ENCODE measurements at regions not wholly inside any gene's neighbourhood (a gene's known extent, or its start where the extent isn't known, plus 50 kb on each side); places are given as distances from the start of the nearest gene placed in this dataset.
"Not testable (repeated sequence)": the region's sequence is repeated elsewhere in the genome, so short reads cannot be mapped to it uniquely, and the experiment has no call there.

DNA sequence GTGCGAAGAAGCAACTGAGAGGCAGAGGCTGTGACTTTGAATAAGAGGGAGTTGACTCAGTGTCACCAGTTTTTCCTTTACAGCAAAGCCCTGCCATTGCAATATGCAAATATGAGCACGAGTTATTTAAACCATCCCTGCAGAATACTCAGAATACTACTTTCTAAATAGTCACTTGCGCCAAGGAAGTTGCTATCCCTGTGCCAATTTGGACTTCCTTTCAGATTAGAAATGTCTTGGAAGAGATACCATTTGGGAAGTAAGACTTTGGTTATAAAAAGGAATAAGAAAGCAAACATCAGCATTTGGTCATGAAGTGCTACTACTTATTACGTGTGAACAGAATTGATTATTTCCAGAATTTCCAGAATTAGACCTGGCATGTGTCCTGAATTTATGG lies 151.8 kb upstream of the MYT1L start:
- Mint-ChIP-seq H3K36me3 (no peaks in the 10 kb centered on the region), H3K27ac (no peak overlapping the region), H3K4me3 (no peak overlapping the region), H3K4me1 (no peaks in the 10 kb centered on the region), H3K27me3 (peaks cover 0 to 4% (median 0%) of the 10 kb centered on the region in 3 donors), H3K9me3 (peaks cover 0 to 11% (median 2%) of the 10 kb centered on the region in 7 donors)
- no peak for ATAC-seq (ENCODE audit: low read depth in 2 of 2)
- DNase-seq, result no peak

DNA sequence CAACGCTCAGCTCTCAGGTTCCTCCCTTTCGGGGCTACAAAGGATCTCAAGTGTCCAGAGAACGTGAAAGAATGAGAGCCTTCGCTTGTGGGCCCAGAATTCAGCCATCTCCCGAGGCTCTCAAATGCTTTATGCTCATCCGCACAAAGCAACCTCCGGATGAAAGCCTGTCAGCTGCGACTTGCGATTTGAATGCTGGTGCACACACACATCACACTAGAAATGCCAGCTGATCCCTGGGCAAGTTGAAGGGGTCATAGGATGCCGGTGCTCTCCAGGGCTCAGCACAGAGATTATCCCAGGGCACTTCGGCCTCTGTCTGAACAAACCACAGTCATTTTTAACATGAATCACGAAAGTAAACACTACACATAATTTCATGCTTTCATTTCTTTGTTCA lies 141.8 kb upstream of the MYT1L start:
- ATAC-seq (ENCODE audit: low read depth in 2 of 2), result no peak
- Mint-ChIP-seq H3K27me3 (no peaks in the 10 kb centered on the region), H3K4me1 (no peaks in the 10 kb centered on the region), H3K9me3 (peaks cover 0 to 4% (median 0%) of the 10 kb centered on the region in 7 donors), H3K27ac (no peak overlapping the region), H3K36me3 (no peaks in the 10 kb centered on the region), H3K4me3 (no peak overlapping the region)
- no peak for DNase-seq

GRCh38 chr2:2472044-2472443 lies 141.0 kb upstream of the MYT1L start:
- ATAC-seq (ENCODE audit: low read depth in 2 of 2) (no peak), DNase-seq (no peak)
- H3K27ac Mint-ChIP-seq, result no peak overlapping the region

DNA sequence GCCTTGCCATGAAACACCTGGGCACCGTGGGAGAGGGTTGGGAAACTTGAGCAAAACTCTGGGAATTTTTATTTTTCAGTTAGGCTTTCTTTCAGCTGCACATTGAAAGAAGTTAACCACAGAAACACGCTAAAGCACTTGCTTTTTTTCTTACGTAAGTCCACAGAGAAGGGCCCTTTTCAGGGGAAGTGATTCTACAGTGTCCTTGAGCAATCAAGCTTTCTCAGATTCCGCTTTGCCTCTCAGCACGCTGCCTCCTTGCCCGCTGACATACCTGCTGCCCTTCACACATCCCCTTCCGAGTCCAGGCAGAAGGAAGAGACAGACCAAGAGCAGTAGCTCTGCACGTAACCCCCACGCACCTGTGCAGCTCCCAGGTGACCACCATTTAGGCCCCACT lies 135.5 kb upstream of the MYT1L start:
- H3K4me3 Mint-ChIP-seq, result no peak overlapping the region
- H3K9me3 Mint-ChIP-seq, result no peaks in the 10 kb centered on the region
- no peak for ATAC-seq (ENCODE audit: low read depth in 2 of 2)
- H3K4me1 Mint-ChIP-seq, result no peaks in the 10 kb centered on the region
- DNase-seq, result no peak
- H3K27me3 Mint-ChIP-seq, result peaks cover 0 to 15% (median 9%) of the 10 kb centered on the region in 3 donors
- H3K27ac Mint-ChIP-seq, result no peak overlapping the region
- no peaks in the 10 kb centered on the region for H3K36me3 Mint-ChIP-seq

More at GRCh38 chr2:2472044-2472443, 141.0 kb upstream of the MYT1L start:
- Mint-ChIP-seq H3K4me1 (no peaks in the 10 kb centered on the region), H3K36me3 (no peaks in the 10 kb centered on the region), H3K4me3 (no peak overlapping the region), H3K9me3 (peaks cover 0 to 4% (median 0%) of the 10 kb centered on the region in 7 donors), H3K27me3 (no peaks in the 10 kb centered on the region)

DNA sequence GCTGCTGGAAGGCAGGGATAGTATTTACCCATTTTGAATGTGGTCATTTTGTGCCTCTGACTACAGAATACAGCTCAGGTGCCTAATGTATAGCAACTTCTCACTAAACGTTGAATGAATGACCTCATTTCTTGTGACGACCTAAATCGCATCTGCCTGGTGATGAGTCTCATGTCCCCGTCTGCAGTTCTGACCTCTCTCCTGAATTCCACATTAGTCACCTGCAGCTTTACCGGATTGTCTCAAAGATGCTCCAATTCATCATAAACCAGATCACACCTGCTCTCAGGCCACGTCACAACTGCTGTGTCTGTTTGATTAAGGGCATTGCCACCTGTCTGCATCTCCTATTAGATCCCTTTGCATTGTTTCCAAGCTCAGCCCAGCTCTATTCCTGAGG lies 133.6 kb upstream of the MYT1L start:
- Mint-ChIP-seq H3K4me3 (no peak overlapping the region), H3K27me3 (peaks cover 0 to 15% (median 9%) of the 10 kb centered on the region in 3 donors), H3K4me1 (no peaks in the 10 kb centered on the region), H3K27ac (no peak overlapping the region), H3K36me3 (no peaks in the 10 kb centered on the region), H3K9me3 (peaks cover 0 to 8% (median 0%) of the 10 kb centered on the region in 7 donors)
- ATAC-seq (ENCODE audit: low read depth in 2 of 2), result no peak
- no peak for DNase-seq

GRCh38 chr2:2464094-2464493 lies 133.0 kb upstream of the MYT1L start:
- H3K27ac Mint-ChIP-seq, result no peak overlapping the region
- no peak overlapping the region for H3K4me3 Mint-ChIP-seq
- DNase-seq (no peak), ATAC-seq (ENCODE audit: low read depth in 2 of 2) (no peak)
- H3K9me3 Mint-ChIP-seq, result peaks cover 0 to 8% (median 0%) of the 10 kb centered on the region in 7 donors
- peaks cover 0 to 15% (median 9%) of the 10 kb centered on the region in 3 donors for H3K27me3 Mint-ChIP-seq
- H3K4me1 Mint-ChIP-seq, result no peaks in the 10 kb centered on the region
- no peaks in the 10 kb centered on the region for H3K36me3 Mint-ChIP-seq

DNA sequence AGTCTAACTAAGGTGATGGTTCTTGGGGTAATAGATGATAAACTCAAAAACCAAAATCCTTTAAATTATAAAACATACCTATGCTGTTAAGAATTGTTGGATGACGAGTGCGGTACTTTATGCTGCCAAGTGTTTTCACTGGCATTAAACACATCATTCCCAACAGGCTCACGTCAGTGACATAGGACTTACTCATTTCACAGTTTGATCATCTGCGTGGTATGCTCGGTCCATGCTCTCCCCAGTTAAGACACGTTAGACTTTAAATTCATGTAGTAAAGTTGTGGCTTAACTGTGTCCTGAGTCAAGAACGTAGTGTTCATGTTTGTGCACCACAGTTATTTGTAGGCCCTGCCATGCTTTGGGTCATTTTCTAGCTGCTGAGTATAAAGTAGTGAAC lies 125.6 kb upstream of the MYT1L start:
- no peak overlapping the region for H3K27ac Mint-ChIP-seq
- peaks cover 0 to 8% (median 0%) of the 10 kb centered on the region in 7 donors for H3K9me3 Mint-ChIP-seq
- H3K4me1 Mint-ChIP-seq, result no peaks in the 10 kb centered on the region
- no peaks in the 10 kb centered on the region for H3K27me3 Mint-ChIP-seq
- ATAC-seq (ENCODE audit: low read depth in 2 of 2), result no peak
- DNase-seq, result no peak
- no peaks in the 10 kb centered on the region for H3K36me3 Mint-ChIP-seq
- no peak overlapping the region for H3K4me3 Mint-ChIP-seq

- DNase-seq (no peak), ATAC-seq (ENCODE audit: low read depth in 2 of 2) (no peak)
- Mint-ChIP-seq H3K36me3 (no peaks in the 10 kb centered on the region), H3K9me3 (peaks cover 0 to 4% (median 0%) of the 10 kb centered on the region in 7 donors), H3K27ac (no peak overlapping the region), H3K4me1 (no peaks in the 10 kb centered on the region), H3K27me3 (no peaks in the 10 kb centered on the region), H3K4me3 (no peak overlapping the region)
Observed at GRCh38 chr2:2455151-2455550, 124.1 kb upstream of the MYT1L start.

DNA sequence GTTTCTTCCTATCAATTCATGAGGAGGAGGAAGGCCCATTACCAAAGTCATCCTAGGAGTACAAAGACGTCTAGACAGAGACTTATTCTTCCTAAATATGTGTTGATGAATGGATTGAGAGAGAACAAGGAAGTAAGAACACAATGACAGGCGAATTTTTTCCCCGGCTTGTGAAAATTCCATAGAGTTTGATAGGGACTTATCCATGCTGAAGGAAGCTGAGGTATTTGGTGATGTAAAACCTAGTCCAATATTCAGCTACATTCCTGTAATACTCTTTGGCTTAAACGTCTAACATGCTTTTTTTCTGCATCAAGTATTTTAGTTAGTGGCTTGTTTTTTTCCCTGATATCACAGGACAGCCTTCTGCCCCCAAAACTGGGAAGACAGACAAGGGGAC lies 121.9 kb upstream of the MYT1L start:
- no peak overlapping the region for H3K27ac Mint-ChIP-seq
- H3K27me3 Mint-ChIP-seq, result no peaks in the 10 kb centered on the region
- peaks cover 0 to 7% (median 0%) of the 10 kb centered on the region in 7 donors for H3K9me3 Mint-ChIP-seq

DNA sequence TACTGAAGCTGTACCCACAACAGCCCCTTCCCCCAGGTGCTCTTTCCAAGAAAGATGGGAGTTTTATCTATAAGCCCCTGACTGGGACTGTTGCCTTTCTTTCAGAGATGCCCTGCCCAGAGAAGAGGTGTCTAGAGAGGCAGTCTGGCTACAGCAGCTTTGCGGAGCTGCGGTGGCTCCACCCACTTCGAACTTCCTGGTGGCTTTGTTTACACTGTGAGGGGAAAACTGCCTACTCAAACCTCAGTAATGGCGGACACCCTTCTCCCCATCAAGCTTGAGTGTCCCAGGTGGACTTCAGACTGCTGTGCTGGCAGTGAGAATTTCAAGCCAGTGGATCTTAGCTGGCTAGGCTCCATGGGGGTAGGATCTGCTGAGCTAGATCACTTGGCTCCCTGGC lies 120.2 kb upstream of the MYT1L start:
- H3K9me3 Mint-ChIP-seq; H3K4me1 Mint-ChIP-seq; H3K27me3 Mint-ChIP-seq; H3K27ac Mint-ChIP-seq; H3K4me3 Mint-ChIP-seq; ATAC-seq (ENCODE audit: low read depth in 2 of 2); DNase-seq; H3K36me3 Mint-ChIP-seq: not testable (repeated sequence)

More for the DNA sequence above, 121.9 kb upstream of the MYT1L start:
- ATAC-seq (ENCODE audit: low read depth in 2 of 2), result no peak
- H3K36me3 Mint-ChIP-seq, result no peaks in the 10 kb centered on the region
- no peak overlapping the region for H3K4me3 Mint-ChIP-seq
- no peak for DNase-seq
- H3K4me1 Mint-ChIP-seq, result no peaks in the 10 kb centered on the region

DNA sequence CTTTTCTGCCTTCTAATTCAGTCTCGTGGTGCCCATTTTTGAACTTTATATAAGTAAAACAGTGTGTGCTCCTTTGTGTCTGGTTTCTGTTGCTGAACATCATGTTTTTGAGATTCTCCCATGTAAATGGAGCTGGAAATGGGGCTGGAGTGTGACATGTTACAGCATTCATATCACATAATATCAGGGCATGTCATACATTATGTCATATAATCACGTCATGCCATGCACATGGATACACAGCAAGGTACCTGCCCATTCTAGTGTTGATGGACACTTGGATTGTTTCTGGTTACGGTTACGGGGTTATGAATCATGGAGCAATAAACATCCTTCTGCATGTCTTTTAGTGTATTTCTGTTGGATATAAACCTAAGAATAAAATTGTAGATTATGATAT lies 117.1 kb upstream of the MYT1L start:
- no peak overlapping the region for H3K27ac Mint-ChIP-seq
- H3K9me3 Mint-ChIP-seq, result peaks cover 0 to 11% (median 2%) of the 10 kb centered on the region in 7 donors
- no peaks in the 10 kb centered on the region for H3K36me3 Mint-ChIP-seq
- H3K4me3 Mint-ChIP-seq, result no peak overlapping the region
- H3K27me3 Mint-ChIP-seq, result no peaks in the 10 kb centered on the region
- no peak for DNase-seq
- no peak for ATAC-seq (ENCODE audit: low read depth in 2 of 2)
- no peaks in the 10 kb centered on the region for H3K4me1 Mint-ChIP-seq

DNA sequence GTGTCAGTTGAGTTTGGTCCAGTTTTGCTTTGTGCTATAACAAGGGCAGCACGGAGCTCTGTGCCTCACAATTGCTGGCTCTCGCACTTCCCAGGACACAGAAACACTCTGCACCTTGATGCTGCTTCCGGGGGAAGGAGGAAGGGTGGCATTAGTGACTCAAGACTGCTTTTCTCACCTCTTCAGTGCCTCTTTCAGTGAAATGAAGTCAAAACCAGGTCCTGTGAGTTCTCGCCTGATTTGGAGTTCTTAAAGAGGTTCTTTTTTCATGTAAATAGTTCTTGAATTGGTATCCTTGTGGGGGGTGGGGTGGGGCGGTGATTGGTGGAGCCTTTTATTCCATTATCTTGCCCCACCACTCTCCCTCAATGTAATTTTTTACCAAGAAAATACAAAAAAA lies 91.5 kb upstream of the MYT1L start:
- no peak overlapping the region for H3K4me3 Mint-ChIP-seq
- DNase-seq (no peak), ATAC-seq (ENCODE audit: low read depth in 2 of 2) (no peak)
- no peaks in the 10 kb centered on the region for H3K36me3 Mint-ChIP-seq
- peaks cover 0 to 13% (median 5%) of the 10 kb centered on the region in 3 donors for H3K27me3 Mint-ChIP-seq
- no peaks in the 10 kb centered on the region for H3K4me1 Mint-ChIP-seq
- H3K9me3 Mint-ChIP-seq, result peaks cover 0 to 13% (median 0%) of the 10 kb centered on the region in 7 donors
- H3K27ac Mint-ChIP-seq, result no peak overlapping the region

DNA sequence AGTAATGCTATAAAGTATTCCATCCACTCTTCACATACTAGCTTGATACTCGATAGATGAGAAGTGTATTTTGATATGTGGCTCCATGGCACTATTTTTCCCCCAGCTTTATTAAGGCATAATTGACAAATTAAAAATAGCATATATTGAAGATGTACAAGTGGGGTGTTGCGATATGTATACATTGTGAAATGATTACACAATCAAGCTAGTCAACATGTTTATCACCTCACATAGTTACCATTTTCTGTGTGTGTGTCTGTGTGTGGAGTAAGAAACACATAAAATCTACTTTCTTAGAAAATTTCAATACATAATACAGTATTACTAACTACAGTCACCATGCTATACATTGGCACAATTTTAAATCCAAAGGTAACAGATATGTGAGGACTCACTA lies 82.5 kb upstream of the MYT1L start:
- Mint-ChIP-seq H3K4me3 (no peak overlapping the region), H3K9me3 (peaks cover 0 to 7% (median 0%) of the 10 kb centered on the region in 7 donors), H3K27me3 (no peaks in the 10 kb centered on the region), H3K27ac (no peak overlapping the region), H3K36me3 (no peaks in the 10 kb centered on the region), H3K4me1 (no peaks in the 10 kb centered on the region)
- ATAC-seq (ENCODE audit: low read depth in 2 of 2) (no peak), DNase-seq (no peak)

DNA sequence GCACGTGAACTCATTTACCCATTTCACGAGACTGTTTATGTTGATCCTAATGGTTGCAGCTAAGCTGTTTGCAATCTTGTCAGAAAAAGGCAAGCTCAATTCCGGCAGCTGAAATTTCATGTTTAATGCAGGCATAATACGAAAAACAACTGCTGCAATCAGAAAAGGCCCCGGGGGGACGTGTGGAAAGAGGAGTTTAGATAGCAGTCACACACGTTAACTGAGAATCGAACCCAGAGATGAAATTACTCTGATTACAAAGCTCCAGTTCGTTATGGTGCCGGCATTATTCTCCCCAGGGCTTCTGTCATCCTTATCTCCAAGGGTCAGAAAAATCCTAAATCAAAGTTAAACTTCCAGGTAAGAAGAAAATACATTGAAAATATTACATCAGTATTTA lies 79.9 kb upstream of the MYT1L start:
- H3K27me3 Mint-ChIP-seq, result no peaks in the 10 kb centered on the region
- ATAC-seq (ENCODE audit: low read depth in 2 of 2), result no peak
- H3K27ac Mint-ChIP-seq, result no peak overlapping the region
- H3K9me3 Mint-ChIP-seq, result peaks cover under 1 to 20% (median 5%) of the 10 kb centered on the region in 7 donors
- no peak overlapping the region for H3K4me3 Mint-ChIP-seq
- DNase-seq, result no peak
- H3K36me3 Mint-ChIP-seq, result no peaks in the 10 kb centered on the region
- H3K4me1 Mint-ChIP-seq, result no peaks in the 10 kb centered on the region

DNA sequence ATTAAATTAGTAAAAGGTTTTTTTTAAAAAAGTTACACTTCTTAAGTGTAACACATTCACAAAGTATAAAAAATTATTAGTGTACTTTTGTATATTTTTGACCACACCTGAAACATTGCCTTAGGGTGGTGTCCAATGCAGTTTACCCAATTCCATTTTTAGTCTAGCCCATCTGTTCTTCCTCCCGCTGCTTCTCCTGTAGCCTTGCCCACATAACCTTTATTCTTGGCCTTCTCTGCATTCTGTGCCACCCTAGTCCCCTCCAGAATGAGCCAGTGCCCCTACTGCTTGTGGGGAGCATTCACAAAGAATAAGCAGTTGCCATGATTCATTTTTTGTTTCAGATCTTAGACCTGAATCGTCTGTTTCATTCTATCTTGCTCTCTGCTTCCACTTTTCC lies 78.4 kb upstream of the MYT1L start:
- Mint-ChIP-seq H3K9me3 (peaks cover 2 to 34% (median 10%) of the 10 kb centered on the region in 7 donors), H3K27ac (no peak overlapping the region), H3K4me3 (no peak overlapping the region), H3K27me3 (no peaks in the 10 kb centered on the region), H3K36me3 (no peaks in the 10 kb centered on the region), H3K4me1 (no peaks in the 10 kb centered on the region)
- ATAC-seq (ENCODE audit: low read depth in 2 of 2) (no peak), DNase-seq (no peak)
